ENCODE measurements at regions not wholly inside any gene's neighbourhood (a gene's known extent, or its start where the extent isn't known, plus 50 kb on each side); places are given as distances from the start of the nearest gene placed in this dataset.

GRCh38 chr11:22920939-22921565, 60.8 kb upstream of the CCDC179 start:
- H4K20me1 ChIP-seq (ENCODE audit: low read depth) = no peaks in the 10 kb centered on the region
- TF ChIP-seq CTCF (IDR thresholded peaks at IDR 0.05) (peak; percentile 80), EZH2 (IDR thresholded peaks at IDR 0.05) (no peak)
- no peak overlapping the region for H3K27ac ChIP-seq
- H3K4me2 ChIP-seq = no peak overlapping the region
- no peaks in the 10 kb centered on the region for H3K27me3 Mint-ChIP-seq (ENCODE audit: insufficient read depth, low read depth)
- H3K4me1 Mint-ChIP-seq = peaks cover 4% of the 10 kb centered on the region
- H2AFZ ChIP-seq (replicated peaks) = no peak overlapping the region
- H3K36me3 ChIP-seq = no peaks in the 10 kb centered on the region
- no peaks in the 10 kb centered on the region for H3K36me3 Mint-ChIP-seq
- no peaks in the 10 kb centered on the region for H3K79me2 ChIP-seq (ENCODE audit: low read depth)
- no peaks in the 10 kb centered on the region for H3K27me3 ChIP-seq
- H3K4me3 Mint-ChIP-seq = no peak overlapping the region
- no peak overlapping the region for H3K9ac ChIP-seq
- H3K9me3 Mint-ChIP-seq = no peaks in the 10 kb centered on the region
- no peak overlapping the region for H3K4me3 ChIP-seq
- no peaks in the 10 kb centered on the region for H3K9me3 ChIP-seq (ENCODE audit: low read depth)
- DNase-seq (ENCODE audit: low spot score) = peak; percentile 73
- H3K4me1 ChIP-seq = peaks cover 8% of the 10 kb centered on the region
- H3F3A ChIP-seq (ENCODE audit: low read depth) = no peaks in the 10 kb centered on the region
- H3K27ac Mint-ChIP-seq = no peak overlapping the region

GRCh38 chr11:22922672-22923071, 62.4 kb upstream of the CCDC179 start:
- H3K27me3 ChIP-seq = no peaks in the 10 kb centered on the region
- no peaks in the 10 kb centered on the region for H3K79me2 ChIP-seq (ENCODE audit: low read depth)
- H2AFZ ChIP-seq (replicated peaks) = no peak overlapping the region
- peaks cover 8% of the 10 kb centered on the region for H3K4me1 ChIP-seq
- H3K9me3 Mint-ChIP-seq = no peaks in the 10 kb centered on the region
- no peaks in the 10 kb centered on the region for H3K27me3 Mint-ChIP-seq (ENCODE audit: insufficient read depth, low read depth)
- no peaks in the 10 kb centered on the region for H3K36me3 ChIP-seq
- H3F3A ChIP-seq (ENCODE audit: low read depth) = no peaks in the 10 kb centered on the region
- DNase-seq (ENCODE audit: low spot score) = peak; percentile 29
- no peak overlapping the region for H3K27ac ChIP-seq
- H3K9me3 ChIP-seq (ENCODE audit: low read depth) = no peaks in the 10 kb centered on the region
- no peak overlapping the region for H3K27ac Mint-ChIP-seq
- peaks cover 4% of the 10 kb centered on the region for H3K4me1 Mint-ChIP-seq
- no peak overlapping the region for H3K9ac ChIP-seq
- no peak overlapping the region for H3K4me3 ChIP-seq
- H4K20me1 ChIP-seq (ENCODE audit: low read depth) = no peaks in the 10 kb centered on the region
- peak overlapping the region; percentile 12 for H3K4me2 ChIP-seq
- no peaks in the 10 kb centered on the region for H3K36me3 Mint-ChIP-seq
- TF ChIP-seq CTCF (IDR thresholded peaks at IDR 0.05) (no peak), EZH2 (IDR thresholded peaks at IDR 0.05) (no peak), EZH2phosphoT487 (IDR thresholded peaks at IDR 0.05) (no peak)
- H3K4me3 Mint-ChIP-seq = no peak overlapping the region

- H3K27ac ChIP-seq = no peak overlapping the region
- TF ChIP-seq EZH2 (IDR thresholded peaks at IDR 0.05) (no peak), EZH2phosphoT487 (IDR thresholded peaks at IDR 0.05) (no peak), CTCF (IDR thresholded peaks at IDR 0.05) (no peak)
- H3K9me3 ChIP-seq (ENCODE audit: low read depth) = no peaks in the 10 kb centered on the region
- H3K4me2 ChIP-seq = no peak overlapping the region
- H3K4me1 ChIP-seq = peaks cover 8% of the 10 kb centered on the region
- H3K79me2 ChIP-seq (ENCODE audit: low read depth) = no peaks in the 10 kb centered on the region
- Mint-ChIP-seq H3K27me3 (ENCODE audit: insufficient read depth, low read depth) (no peaks in the 10 kb centered on the region), H3K4me1 (peaks cover 4% of the 10 kb centered on the region), H3K27ac (no peak overlapping the region), H3K4me3 (no peak overlapping the region), H3K9me3 (no peaks in the 10 kb centered on the region), H3K36me3 (no peaks in the 10 kb centered on the region)
- H2AFZ ChIP-seq (replicated peaks) = no peak overlapping the region
- H3K36me3 ChIP-seq = no peaks in the 10 kb centered on the region
- H3K9ac ChIP-seq = no peak overlapping the region
- H4K20me1 ChIP-seq (ENCODE audit: low read depth) = no peaks in the 10 kb centered on the region
- no peaks in the 10 kb centered on the region for H3F3A ChIP-seq (ENCODE audit: low read depth)
- no peak for DNase-seq (ENCODE audit: low spot score)
- H3K27me3 ChIP-seq = no peaks in the 10 kb centered on the region
- no peak overlapping the region for H3K4me3 ChIP-seq
Measured at GRCh38 chr11:22923561-22923960, 63.3 kb upstream of the CCDC179 start.

Data from neural progenitor cell (in vitro differentiated cells).